GM21526 (cell line): ENCODE measurements at regions not wholly inside any gene's neighbourhood (a gene's known extent, or its start where the extent isn't known, plus 50 kb on each side); places are given as distances from the start of the nearest gene placed in this dataset.
"Not testable (repeated sequence)": the region's sequence is repeated elsewhere in the genome, so short reads cannot be mapped to it uniquely, and the experiment has no call there.

Experiments used
- ATAC-seq: cut with Tn5 transposase; IDR thresholded peaks from one replicate; pipeline ENCODE4 v1.9.1; 2021; ENCODE audit warnings: moderate library complexity; ENCODE audit not compliant: unreplicated experiment, low FRiP score

DNA sequence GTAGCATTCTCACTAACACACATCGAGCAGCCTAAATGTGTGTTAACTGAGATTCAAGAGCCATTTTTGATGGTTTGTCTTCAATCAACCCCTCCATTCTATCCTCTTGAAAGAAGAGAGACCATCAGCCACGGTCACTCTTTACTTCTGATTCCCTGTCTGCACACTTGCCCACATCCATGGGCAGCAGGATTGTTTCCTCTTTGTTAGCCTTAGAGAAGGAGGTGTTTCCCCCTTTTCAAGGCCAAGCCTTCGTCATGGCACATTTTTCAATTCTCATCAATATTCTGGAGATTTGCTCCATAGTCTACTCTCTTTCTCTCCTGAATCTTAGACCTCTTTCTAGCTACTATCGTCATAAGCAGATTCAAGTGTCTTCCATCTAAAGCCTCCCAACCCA lies 522.4 kb upstream of the NAALADL2 start:
- no peak for ATAC-seq

DNA sequence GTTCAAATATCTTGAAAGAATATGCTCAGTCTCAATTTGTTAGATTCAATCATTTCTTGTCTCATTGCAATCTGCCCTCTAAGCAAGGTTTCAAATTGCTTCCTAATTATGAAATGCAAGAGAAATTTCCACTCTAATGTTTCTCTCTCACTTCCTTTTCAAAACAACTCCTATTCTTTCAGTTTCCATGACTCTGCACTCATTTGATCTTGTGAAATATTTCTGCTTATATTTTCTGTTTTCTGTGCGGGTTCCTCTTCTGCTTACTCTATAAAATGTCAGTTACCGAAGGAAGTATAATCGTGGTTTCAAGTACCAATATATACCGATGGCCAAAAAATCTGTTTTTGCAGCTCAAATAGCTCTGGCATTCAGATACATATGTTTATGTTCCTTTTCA lies 521.9 kb upstream of the NAALADL2 start:
- no peak for ATAC-seq

DNA sequence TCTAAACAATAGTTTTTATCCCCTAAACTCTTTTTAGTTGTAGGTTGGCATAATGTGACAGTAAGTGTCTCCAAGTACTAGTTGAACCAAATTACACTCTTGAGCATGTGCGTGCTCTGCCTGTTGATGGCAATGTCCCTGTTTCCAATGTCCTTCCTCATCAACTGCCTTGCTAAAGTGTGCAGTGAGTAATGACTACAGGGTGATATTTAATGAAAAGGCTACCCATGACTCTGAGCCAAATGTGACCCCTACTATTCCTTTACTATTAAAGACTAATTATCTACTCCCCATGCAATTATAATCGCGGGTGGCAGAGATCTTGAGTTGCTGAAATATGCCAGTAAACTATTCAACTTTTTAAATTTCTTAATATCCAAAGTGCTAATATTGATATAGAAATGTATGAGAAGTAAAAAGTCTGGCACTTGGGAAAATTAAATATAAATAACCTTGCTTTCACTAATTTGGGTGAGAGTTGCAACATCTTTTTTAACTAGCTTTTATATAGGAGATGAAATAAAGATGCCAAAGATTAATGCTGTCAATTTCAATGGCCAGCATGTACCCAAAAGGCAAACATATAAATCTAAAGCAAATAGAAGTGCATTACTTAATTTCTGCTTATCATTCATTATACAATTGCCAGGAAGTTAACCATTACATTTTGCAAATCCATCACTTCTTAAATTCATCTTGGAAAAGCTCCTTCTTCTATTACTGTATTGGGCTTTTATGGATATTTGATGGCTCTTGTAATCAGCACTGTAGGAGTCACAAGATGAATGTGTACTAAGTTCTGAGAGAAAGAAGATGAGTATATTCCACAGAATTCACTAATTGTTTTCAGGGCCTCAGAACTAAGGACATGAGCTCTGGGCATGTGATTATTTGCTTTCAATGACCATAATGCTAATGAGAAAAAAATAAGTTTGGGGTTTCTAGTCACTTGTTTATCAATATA lies 518.2 kb upstream of the NAALADL2 start:
- no peak for ATAC-seq

DNA sequence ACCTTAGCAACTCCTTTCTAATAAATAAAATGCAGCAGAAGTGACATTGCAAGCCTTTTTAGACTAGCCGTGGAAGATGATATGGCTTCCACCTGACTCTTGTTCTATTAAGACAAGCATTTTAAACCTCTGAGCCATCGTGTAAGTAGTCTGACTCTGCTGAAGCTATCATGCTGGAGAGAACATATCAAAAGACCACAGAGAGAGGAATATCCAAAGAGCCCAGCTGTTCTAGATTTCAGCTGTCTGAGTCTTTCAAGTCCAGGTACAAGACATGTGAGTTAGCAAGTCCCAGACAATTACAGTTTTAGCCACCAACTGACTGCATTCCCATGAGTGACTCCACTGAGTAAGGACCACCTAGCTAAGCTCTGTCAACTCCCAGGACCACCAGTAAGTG lies 517.0 kb upstream of the NAALADL2 start:
- ATAC-seq, result no peak

DNA sequence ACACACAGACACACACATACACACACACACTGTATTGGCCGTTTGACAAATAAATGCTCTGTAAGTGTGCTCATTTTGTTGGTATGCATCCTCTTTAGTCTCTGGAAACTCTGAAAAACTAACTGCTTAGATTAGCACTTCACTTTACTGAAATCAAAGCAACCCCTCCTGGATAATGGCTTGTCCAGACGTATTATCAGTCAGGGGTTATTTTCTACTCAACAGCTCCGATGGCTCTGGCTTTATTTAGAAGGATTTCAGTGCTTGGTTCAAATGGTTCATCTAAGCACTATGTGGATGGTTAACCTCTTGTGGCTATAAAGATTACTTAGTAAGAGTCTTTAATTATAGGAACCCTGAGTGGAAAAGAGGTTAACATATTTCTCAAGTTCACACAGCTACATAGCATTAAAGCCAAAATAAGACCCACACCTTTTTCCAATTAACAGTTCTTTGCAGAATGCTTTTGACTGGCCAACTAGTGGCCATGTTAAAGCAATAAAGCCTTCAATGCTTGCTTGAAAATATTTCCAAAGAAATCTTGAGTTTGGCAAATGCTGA lies 516.1 kb upstream of the NAALADL2 start:
- no peak for ATAC-seq

DNA sequence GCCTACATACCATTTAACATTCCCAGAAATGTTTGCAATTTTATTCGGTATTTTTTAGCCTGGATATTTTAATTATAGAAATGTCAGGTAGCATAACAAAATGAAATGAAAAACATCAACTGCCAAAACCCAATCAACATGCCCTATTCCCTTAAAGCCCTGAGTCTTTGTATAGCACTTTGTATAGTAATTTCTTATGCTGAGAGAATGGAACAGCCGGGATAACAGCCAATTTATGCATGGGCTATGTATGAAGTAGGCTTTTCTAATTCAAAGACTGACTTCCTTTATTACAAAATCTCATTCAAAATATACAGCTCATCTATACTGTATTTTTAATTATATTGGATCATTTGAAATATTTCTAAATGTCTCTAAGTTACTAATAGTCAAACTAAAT lies 513.0 kb upstream of the NAALADL2 start:
- ATAC-seq, result no peak

DNA sequence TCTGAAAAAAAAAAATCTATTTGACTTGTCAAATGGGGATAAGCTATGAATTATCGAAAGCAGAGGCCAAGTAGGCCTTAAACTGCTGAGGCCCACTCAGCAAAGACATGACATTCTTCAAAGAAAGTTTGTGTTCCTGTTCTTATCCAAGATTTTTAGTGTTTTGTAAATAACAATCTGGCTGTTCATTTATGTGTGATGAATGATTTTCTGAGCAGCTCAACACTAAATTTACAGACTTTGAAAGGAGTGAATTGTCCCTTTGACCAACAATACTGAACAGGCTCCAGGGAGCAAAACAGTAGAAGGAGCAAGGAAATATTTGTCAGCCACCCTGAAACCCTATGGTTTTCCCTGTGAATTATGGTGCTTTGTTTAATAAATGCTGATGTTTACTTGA lies 512.6 kb upstream of the NAALADL2 start:
- ATAC-seq, result no peak

DNA sequence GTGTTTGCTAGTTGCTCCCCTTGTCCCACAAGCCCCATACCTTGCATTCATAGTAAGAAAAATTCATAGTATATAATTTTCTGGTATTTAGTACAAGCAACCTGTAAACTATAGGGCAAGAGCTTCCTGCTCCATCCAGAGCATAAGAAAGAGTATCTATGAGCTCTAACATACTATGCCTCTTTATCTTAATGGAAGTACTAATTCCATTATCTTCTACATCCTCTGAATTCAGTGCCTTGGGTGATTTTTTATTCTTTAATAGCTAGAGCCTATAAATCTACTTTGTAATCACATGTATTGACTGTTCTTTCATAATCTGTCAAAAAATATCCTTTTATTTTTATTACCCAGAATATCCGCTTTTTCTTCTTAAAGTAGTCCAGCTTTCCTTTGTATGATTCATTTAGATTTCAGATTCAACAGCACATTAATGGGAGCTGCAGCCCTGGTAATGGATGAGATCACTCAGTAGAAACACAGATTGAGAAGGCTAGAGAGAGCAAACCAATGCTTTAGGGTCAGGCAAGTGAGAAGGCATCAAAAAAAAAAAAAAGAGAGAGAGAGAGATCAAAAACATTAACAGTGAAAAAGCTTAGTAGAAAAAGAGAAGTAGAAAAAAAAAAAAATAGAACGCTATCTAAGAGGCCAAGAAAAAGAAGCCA lies 511.5 kb upstream of the NAALADL2 start:
- ATAC-seq, result no peak

DNA sequence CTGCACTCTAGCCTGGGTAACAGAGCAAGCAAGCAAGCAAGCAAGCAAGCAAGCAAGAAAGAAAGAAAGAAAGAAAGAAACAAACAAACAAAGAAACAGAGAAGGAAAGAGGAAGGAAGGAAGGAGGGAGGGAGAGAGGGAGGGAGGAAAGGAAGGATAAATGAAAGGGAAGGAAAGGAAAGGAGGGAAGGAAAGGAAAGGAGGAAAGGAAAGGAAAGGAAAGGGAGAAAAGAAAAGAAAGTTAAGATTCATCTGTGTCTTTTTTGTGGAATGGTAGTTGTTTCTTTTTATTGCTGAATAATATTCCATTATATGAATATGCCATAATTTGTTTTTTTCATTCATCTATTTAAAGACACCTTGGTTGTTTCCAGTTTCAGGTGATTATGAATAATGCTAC lies 506.9 kb upstream of the NAALADL2 start:
- no peak for ATAC-seq

DNA sequence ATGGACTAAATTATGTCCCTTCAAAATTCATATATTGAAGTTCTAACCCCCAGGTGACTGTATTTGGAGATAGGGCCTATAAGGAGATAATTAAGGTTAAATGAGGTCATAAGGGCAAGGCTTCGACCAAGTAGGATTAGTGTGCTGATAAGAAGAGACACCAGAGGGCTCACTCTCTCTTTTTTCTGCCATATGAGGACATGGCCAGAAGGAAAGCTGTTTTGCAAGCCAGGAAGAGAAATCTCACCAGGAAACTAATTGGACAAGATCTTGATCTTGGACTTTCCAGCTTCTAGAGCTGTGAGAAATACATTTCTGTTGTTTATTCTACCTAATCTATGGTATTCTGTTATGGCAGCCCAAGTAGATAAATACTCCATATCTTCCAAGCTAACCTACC lies 503.6 kb upstream of the NAALADL2 start:
- ATAC-seq, result no peak

DNA sequence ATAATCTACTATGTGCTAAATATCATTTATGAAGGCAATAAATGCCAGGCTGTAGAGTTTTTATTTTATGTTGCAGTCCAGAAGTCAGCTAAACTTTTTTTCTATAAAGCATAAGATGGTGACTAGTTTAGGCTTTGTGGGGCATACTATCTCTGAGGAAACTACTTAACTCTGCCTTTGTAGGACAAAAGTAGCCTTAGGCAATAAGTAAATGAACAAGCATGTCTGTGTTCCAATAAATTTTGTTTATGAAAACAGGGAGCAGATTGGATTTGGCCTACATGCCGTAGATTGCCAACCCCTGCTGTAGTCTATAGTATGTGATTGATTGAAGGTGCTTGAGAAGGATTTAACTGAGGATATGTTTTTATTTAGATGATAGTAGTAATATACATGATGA lies 502.5 kb upstream of the NAALADL2 start:
- no peak for ATAC-seq

DNA sequence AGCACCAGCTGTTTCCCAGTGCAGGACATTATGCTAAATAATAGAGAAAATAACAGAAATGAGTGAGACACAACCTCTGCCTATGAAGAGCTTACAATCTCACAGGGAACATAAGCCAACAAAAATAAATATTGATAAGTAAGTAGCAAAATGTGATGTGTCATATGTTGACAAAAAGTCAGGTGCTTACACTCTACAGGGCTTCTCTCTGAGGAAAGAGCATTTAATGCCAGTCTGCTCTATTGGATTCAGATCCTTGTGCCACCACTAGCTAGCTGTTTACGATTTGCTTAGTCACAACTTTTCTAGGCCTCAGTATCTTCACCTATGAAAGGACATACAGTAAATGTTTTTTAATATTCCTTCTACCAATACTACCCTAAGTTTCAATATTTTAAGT lies 500.9 kb upstream of the NAALADL2 start:
- ATAC-seq, result no peak

DNA sequence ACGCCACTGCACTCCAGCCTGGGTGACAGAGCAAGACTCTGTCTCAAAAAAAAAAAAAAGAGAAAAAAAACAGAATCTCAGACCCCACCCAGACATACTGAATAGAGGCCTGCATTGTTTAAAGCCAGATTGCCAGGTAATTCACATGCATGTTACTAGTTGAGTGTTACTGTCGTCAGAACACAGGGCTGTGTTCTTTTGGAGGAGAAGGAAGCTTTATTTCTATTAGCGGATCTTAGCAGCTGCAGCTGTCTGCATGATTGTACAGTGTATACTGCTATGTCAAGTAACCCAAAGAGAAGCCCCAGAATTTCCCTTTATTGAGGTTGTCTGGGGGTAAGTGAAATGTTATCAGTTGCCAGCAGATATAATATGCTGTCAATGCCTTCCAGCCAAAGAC lies 496.6 kb upstream of the NAALADL2 start:
- ATAC-seq, result no peak

DNA sequence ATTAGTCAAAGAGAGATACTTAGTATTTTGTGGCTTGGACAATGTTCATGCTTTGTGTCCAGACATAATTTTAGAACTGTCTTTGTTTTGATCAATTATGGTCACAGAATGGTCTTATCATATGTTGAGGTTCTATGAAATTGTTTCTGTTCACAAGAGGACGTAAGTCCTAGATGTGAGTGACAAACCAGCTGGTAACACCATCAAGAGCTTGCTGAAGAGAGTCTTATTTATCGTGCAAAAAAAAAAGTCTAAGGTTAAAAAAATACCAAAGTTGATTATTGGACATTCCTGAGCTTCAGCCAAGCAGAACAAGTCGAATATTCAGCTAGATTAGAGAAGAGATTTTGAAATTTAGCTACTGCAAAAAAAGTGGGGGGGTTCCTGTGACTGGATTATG lies 495.9 kb upstream of the NAALADL2 start:
- ATAC-seq, result no peak

DNA sequence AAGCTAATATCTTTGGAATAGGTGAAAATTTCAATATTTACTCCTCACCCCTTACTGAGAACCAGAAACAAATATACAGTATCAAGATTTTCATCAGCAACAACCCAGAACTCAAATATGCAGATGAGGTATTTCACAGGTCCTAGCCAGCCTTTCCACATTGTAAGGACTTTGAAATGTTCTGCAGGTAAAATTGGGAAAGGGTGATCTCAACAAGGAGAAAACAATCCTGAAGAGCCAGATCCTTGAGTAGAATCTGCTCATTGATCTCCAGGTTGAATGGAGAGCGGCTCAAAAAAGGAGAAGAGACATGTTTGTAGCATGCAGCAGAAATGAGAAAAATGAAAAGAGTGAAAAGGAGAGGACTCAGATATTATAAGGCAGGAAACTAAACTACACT lies 493.3 kb upstream of the NAALADL2 start:
- no peak for ATAC-seq

DNA sequence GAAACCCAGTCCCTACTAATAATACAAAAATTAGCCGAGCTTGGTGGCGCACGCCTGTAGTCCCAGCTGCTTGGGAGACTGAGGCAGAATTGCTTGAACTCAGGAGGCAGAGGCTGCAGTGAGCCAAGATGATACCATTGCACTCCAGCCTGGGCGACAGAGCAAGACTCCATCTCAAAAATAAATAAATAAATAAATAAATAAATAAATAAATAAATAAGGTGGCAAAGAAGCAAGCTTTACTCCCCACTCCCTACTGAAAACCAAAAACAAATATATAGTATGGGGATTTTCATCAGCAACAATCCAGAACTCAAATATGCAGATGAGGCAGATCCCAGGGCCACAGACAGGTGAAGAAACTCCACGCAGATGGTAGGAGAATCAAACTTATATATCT lies 492.2 kb upstream of the NAALADL2 start:
- not testable (repeated sequence) for ATAC-seq

DNA sequence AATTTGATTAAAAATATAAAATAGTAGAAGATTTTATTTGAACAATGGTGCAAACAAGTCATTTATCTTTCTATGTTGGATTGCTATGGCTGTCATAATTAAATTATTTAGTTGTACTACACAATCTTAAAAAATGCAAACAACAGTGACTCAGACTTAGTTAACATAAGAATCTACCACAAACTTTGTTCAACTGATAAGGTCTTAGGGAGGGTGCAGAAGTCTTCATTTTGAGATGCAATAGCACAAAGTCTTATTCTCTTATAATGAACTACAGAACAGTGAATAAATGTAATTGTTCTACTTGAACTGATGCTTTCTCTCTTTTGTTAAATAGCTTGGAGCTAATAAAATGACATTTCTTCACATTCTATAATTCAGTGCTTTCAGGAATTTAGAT lies 482.8 kb upstream of the NAALADL2 start:
- no peak for ATAC-seq

DNA sequence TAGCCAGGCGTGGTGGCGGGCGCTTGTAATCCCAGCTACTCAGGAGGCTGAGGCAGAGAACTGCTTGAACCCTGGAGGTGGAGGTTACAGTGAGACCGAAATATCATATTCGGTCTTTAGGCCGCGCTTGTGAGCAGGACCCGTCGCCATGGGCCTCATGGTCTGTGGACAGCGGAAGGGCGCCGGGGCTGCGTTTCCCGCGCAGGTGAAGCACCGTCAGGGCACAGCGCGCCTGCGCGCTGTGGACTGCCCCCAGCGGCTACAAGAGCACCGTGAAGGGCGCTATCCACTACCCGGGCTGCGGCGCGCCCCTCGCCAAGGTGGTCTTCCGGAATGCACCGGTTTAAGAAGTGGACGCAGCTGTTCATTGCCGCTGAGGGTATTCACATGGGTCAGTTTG lies 482.0 kb upstream of the NAALADL2 start:
- no peak for ATAC-seq

DNA sequence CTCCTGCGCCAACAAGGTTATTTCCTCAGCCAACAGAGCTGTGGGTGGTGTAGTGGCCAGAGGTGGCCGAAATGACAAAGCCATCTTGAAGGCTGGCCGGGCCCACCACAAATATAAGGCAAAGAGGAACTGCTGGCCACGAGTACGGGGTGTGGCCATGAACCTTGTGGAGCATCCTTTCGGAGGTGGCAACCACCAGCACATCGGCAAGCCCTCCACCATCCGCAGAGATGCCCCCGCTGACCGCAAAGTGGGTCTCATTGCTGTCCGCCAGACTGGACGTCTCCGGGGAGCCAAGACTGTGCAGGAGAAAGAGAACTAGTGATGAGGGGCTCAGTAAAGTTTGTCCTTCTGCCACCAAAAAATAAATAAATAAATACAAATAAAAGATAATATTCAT lies 481.4 kb upstream of the NAALADL2 start:
- ATAC-seq, result no peak

DNA sequence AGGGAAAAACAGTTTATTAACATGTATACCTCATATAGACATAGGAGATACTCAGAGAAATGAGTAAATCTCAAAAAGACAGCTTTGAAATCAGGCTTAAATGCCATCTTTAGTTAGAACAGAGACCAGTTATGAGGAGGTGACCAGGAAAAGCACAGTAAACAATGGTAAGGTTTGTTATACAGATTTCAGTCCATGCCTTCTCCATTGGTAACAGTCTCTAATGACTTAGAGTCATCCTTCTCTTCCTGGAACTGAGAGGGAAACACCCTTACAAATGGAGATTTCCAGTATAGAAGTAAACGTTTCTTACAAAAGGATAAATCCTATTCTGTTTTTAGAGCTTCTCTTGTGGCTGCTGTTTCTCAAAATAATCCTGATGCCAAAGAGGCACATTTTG lies 476.3 kb upstream of the NAALADL2 start:
- no peak for ATAC-seq

DNA sequence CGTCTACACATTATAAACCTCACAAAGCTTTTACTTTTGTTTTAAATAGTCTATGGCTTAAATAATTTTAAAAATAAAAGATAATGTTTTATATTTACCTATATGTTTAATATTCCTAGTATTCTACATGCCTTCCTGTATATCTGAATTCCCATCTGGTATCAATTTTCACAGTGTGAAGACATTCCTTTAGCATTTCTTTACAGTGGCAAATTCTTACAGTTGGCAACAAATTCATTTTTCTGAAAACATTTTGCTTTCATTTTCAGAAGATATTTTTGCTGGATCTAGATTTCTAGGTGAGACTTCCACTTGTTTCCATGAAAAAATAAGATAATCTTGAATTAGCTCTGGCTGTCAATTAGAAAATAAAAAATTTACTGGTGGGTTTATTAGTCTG lies 471.4 kb upstream of the NAALADL2 start:
- no peak for ATAC-seq

DNA sequence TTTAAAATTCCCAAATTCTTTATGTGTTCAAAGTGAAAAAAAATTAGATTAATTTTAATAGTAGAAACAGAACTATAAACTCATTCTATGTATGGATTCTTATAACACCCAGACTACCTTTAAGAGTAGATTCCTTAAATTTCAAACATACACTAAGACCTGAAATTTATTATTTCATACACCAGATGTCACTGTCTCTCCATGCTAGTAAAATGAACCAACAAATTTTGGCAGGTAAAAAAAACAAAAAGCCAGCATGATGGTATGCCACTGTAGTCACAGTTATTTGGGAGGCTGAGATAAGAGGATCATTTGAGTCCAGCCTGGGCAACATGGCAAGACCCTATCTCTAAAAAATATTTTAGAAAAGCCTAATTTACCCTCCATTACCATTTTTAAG lies 461.3 kb upstream of the NAALADL2 start:
- ATAC-seq, result no peak
